GM18873 (cell line): ENCODE measurements at regions not wholly inside any gene's neighbourhood (a gene's known extent, or its start where the extent isn't known, plus 50 kb on each side); places are given as distances from the start of the nearest gene placed in this dataset.
"Not testable (repeated sequence)": the region's sequence is repeated elsewhere in the genome, so short reads cannot be mapped to it uniquely, and the experiment has no call there.

Experiments
- ATAC-seq: cut with Tn5 transposase; IDR thresholded peaks from one replicate; pipeline ENCODE4 v1.9.1; 2021; ENCODE audit warnings: mild to moderate bottlenecking, moderate library complexity, moderate number of reproducible peaks; ENCODE audit not compliant: unreplicated experiment, low FRiP score

DNA sequence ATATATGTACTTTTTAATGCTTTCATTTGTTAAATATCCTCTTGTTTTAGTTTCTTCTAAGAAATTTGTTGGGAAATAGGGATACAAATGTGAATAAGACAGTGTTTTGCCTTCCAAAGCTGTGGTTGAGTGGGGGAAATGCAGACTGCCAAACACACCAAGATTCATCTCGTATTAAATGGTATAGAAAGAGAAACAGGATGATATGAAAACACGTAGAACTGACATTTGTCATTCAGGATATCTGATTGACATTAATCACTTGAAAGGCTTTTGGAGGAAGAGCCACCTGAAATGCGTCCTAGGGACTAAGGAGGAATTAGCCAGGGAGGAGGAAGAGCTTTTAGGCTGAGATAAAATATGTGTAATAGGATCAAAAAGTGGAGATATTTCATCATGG is 287.4 kb upstream of the SEMA3C start:
- ATAC-seq: no peak

- no peak for ATAC-seq
Measured at GRCh38 chr7:81201188-81201587, 282.3 kb upstream of the SEMA3C start.

DNA sequence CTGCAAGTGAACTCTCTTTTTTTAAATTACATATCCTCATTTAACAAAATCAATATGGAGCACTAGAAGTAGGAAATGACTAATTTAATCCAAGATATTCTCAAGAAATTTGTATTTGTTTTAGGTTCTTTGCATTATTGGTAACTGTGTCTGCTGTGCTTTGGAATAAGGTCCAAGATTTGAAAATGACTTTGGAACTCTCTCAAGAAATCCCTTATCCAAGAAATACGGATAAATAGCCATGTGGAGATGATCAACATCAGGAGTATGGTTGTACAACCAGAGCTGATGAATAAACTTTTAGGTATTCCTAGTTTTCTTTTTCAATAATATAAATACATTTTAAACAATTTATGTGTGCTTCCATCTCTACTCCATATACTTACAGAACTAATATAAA is 279.9 kb upstream of the SEMA3C start:
- ATAC-seq: no peak

DNA sequence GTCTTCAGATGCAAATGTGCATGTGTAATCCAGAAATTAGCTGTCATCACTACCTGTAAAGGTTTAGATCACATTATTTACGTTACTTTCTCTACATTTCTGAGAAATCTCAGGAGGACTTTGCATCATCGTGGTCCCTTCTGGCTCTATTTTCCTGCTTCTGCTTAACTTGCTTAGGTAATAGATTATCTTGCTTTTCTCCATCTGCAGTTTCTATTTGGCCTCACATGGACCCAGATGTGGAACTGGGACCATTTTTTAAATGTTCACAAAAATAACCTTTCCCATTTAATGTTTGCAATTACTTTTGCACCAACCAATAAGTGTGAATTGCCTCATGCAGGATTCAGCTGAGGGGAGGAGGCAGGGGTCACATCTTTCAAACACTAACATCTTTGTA is 278.4 kb upstream of the SEMA3C start:
- ATAC-seq: no peak

DNA sequence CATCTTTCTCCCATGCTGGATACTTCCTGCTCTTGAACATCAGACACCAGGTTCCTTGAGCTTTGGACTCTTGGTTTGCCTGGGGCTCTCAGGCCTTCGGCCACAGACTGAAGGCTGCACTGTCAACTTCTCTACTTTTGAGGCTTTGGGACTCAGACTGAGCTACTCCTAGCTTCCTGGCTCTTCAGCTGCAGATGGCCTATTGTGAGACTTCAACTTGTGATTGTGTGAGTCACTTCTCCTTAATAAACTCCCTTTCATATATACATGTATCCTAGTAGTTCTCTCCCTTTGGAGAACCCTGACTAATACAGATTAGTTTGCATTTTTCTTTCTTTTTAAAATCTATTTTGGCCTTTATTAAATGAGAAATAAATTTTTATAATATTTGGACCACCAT is 276.2 kb upstream of the SEMA3C start:
- ATAC-seq: no peak

DNA sequence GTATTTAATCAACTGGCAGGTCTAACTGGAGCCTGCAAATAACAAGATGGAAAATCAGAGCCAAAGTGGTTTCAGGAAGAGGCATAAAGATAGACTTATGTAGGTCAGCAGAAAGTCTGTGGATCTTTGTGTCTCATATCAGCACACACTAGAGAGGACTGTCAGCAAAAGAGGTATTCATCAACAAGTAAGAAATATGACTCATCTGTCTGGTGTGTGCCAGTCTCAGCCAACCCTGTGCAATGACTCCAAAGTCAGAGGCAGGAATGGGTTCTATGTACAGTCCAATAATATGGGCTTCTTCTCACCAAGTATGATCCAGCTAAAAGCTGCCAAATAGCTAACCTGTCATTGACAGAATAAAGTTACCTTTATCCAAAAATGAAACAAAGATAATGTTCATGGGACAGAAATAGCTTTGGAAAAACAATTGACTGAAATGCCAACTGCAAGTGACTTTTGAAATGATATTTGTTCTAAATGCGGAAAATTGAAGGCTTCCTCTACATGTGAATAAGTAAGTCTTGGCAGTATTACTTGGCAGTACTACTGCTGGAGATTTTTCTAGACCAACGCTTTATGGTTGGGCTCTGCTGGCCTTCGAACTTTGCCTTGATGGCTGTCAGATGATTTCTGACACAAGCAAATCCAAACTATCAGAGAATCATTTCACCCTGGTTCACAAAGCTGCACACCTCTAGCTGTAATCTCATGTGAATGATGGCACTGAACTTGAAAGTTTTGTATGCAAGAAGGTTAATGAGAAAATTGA is 272.3 kb upstream of the SEMA3C start:
- ATAC-seq: no peak

GRCh38 chr7:81187753-81188152 is 268.9 kb upstream of the SEMA3C start:
- no peak for ATAC-seq

GRCh38 chr7:81186691-81187090 is 267.8 kb upstream of the SEMA3C start:
- ATAC-seq: no peak

DNA sequence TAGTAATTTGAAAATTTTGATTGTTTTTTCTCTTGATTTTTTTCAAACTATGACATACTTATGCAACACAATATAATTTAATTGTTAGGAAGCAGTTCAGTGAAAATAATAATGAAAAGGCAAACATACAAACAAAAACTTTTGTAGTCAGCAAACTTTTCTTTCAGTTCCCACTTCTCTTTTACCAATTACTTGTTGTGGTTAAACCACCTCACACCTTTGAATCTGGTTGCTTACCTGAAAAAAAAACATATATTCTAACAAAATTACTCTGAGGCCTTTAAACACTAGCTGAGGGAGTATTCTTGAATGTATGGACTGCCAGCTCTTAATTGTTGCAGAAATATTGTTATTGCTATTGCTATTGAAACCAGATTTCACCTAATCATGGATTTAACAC is 266.2 kb upstream of the SEMA3C start:
- no peak for ATAC-seq

GRCh38 chr7:81183326-81183725 is 264.5 kb upstream of the SEMA3C start:
- ATAC-seq: no peak

- ATAC-seq: not testable (repeated sequence)
Measured at GRCh38 chr7:81182056-81182455, 263.2 kb upstream of the SEMA3C start.

GRCh38 chr7:81181066-81181465 is 262.2 kb upstream of the SEMA3C start:
- ATAC-seq: no peak

GRCh38 chr7:81180573-81180972 is 261.7 kb upstream of the SEMA3C start:
- no peak for ATAC-seq

DNA sequence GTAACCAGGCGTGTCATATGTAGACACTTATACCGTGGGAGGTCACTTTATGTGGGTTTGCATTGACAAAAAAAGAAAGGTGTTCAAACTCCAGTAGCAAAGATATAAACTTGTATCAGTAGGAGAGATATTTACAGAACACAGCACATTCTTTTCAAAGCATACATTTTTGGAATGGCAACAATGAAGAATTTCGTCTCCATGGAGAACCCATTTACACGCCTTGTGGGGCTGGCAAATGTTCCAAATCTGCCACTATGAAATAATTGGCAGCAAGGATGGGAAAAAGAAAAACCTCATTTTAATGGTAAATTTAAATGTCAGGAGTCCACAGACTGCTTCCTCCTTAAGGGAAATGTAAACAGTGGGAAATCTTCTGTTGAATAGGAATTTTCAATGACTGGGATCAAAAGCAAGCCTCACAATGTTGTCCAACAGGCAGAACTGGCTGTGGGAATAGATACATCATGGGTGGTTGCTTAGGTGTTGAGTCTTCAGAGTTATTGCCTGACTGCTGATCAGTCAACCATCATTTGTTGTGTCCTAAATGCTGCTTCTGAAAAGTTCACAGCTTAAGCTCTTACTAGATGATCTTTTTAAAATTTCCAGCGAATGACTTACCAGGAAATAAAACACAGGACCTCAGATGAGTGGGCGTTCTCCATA is 256.6 kb upstream of the SEMA3C start:
- ATAC-seq: no peak

DNA sequence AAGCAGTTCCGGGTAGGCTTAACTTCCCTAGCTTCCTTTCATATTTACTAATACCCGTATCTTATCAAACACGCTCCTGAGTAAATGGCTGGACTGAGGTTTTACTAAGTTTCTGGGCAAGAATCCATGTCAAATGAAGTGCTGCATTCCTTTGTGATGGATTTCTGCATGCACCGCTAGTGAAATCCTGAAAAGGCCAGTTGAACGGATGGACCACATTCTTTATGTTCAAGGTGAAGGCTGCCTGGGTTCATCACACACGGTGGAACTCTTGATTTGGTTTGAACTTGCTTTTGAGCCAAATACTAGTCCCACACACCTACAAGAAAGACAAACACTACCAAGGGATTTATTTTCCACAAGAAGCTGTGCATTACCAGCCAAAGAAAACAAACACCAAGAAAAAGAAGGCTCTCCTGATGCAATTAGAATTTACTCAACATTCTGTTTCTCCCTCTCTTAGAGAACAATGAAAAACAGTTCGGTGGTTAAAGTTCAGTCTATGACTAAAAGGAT is 255.0 kb upstream of the SEMA3C start:
- no peak for ATAC-seq

- no peak for ATAC-seq
Measured at GRCh38 chr7:81170291-81170690, 251.4 kb upstream of the SEMA3C start.

- no peak for ATAC-seq
Measured at GRCh38 chr7:81167934-81168333, 249.1 kb upstream of the SEMA3C start.

DNA sequence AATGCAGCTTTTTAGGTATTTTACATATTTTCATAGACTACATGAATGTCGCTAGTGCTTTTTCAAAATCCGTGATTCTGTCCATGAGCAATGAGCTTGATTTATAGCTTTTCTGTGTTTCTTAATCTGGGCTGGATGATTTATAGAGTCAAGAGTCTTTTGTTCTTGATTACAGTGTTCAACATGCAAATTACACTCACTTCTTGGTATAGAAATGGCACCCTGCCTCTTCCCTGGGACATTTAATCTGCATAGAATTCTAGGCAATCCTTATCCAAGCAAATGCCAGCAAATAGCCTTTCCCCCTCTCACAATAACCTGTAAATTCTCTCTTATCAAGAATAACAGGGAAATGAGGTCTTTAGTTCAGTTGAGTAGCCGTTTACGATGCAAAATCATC is 246.2 kb upstream of the SEMA3C start:
- no peak for ATAC-seq

DNA sequence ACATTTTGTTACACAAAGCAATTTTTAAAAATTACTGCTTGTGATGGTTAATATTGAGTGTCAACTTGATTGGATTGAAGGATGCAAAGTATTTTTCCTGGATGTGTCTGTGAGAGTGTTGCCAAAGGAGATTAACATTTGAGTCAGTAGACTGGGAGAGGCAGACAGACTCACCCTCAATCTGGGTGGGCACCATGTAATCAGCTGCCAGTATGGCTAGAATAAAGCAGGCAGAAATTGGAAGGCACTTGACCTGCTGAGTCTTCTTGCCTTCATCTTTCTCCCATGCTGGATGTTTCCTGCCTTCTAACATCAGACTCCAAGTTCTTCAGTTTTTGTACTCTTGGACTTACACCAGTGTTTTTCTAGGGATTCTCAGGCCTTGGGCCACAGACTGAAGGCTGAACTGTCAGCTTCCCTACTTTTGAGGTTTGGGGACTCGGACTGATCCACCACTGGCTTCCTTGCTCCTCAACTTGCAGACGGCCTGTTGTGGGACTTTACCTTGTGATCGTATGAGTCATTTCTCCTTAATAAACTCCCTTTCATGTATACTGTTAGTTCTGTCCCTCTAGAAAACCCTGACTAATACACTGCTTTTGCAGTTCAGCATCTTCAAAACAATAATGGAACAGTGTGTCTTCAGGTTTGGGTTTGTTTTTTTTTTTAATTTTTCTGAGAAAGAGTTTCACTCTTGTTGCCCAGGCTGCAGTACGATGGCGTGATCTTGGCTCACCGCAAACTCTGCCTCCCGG is 244.1 kb upstream of the SEMA3C start:
- ATAC-seq: no peak

- no peak for ATAC-seq
Measured at GRCh38 chr7:81162234-81162633, 243.4 kb upstream of the SEMA3C start.

- no peak for ATAC-seq
Measured at GRCh38 chr7:81161451-81162075, 242.7 kb upstream of the SEMA3C start.
